Upper lobe of left lung (tissue), 6 donors: ENCODE measurements at regions not wholly inside any gene's neighbourhood (a gene's known extent, or its start where the extent isn't known, plus 50 kb on each side); places are given as distances from the start of the nearest gene placed in this dataset.

Experiments
- ATAC-seq, 2 donors: fragments of 200-7000 bp; cut with Tn5 transposase; one replicate each; pipeline ENCODE4 v1.9.1; 2022; ENCODE audit warnings: mild to moderate bottlenecking in 2 of 2, moderate library complexity in 2 of 2; ENCODE audit not compliant: low FRiP score in 2 of 2
- DNase-seq, 2 donors: peaks; one replicate each; pipeline ENCODE4 v3.0.0-alpha.2; 2019 to 2020
- H3K27ac ChIP-seq, 4 donors: fragments of 200-600 bp; sonication (generic); one replicate each; pipeline ENCODE4 v1.5.1; 2016 to 2019
- H3K27me3 ChIP-seq, 4 donors: fragments of 200-600 bp; sonication (generic); one replicate each; pipeline ENCODE4 v1.5.1; 2017 to 2019
- H3K36me3 ChIP-seq, 4 donors: fragments of 200-600 bp; sonication (generic); one replicate each; pipeline ENCODE4 v1.5.1; 2016 to 2019
- H3K4me1 ChIP-seq, 4 donors: fragments of 200-600 bp; sonication (generic); one replicate each; pipeline ENCODE4 v1.5.1; 2018 to 2019
- H3K4me3 ChIP-seq, 4 donors: fragments of 200-600 bp; sonication (generic); one replicate each; pipeline ENCODE4 v1.5.1; 2017 to 2019; ENCODE audit warnings: mild to moderate bottlenecking in 2 of 4, moderate library complexity in 1 of 4
- H3K9me3 ChIP-seq, 4 donors: fragments of 200-600 bp; sonication (generic); one replicate each; pipeline ENCODE4 v1.5.1; 2018 to 2019
- CTCF ChIP-seq, 6 experiments: fragments of 450-650 bp in 4 of 6; fragments of 200-600 bp in 2 of 6; sonication (generic) in 2 of 6; IDR thresholded peaks; one replicate each; pipeline ENCODE4 v1.5.1; 2016 to 2019; ENCODE audit warnings: antibody characterized with exemption in 6 of 6
- EP300 ChIP-seq, 4 donors: sonication (generic); formaldehyde crosslinking; IDR thresholded peaks; one replicate each; pipeline ENCODE4 v1.5.1; 2017; ENCODE audit warnings: antibody characterized with exemption in 4 of 4, control low read depth in 2 of 4
- POLR2A ChIP-seq, 4 donors: fragments of 450-650 bp; IDR thresholded peaks; one replicate each; pipeline ENCODE4 v1.5.1; 2016 to 2017; ENCODE audit warnings: antibody characterized with exemption in 4 of 4, mild to moderate bottlenecking in 2 of 4
- POLR2AphosphoS5 ChIP-seq, 2 donors: sonication (generic); formaldehyde crosslinking; IDR thresholded peaks; one replicate each; pipeline ENCODE4 v1.5.1; 2017; ENCODE audit warnings: antibody characterized with exemption in 2 of 2
- WGBS, 2 donors: methylation state at CpG; one replicate each; pipeline ENCODE4 v1.1.5; 2017 to 2018; 5-methylcytosine and 5-hydroxymethylcytosine counted together
- donor health status: DM: no; HTN: no; CAD: no; lungs with moderate emphysema.
- donor health status: DM: no; HTN: yes; CAD: no; lungs with severe emphysema.

- Histone ChIP-seq H3K4me3 (no peak overlapping the region), H3K27ac (no peak overlapping the region), H3K27me3 (no peaks in the 10 kb centered on the region), H3K36me3 (no peaks in the 10 kb centered on the region), H3K9me3 (peaks cover 0 to 4% (median under 1%) of the 10 kb centered on the region in 4 donors), H3K4me1 (no peaks in the 10 kb centered on the region)
- WGBS, 2 donors: 92 to 93% methylated on average over 4 to 10 of the region's 11 CpGs
- ATAC-seq: peak in 1 of 2 donors; percentile 17
- peak in 1 of 2 donors; percentile 65 for DNase-seq
- TF ChIP-seq POLR2AphosphoS5 (IDR thresholded peaks at IDR 0.05) (no peak), EP300 (IDR thresholded peaks at IDR 0.05) (no peak), CTCF (IDR thresholded peaks at IDR 0.05) (no peak), POLR2A (IDR thresholded peaks at IDR 0.05) (no peak)
Measured at GRCh38 chr10:129075927-129076326, 391.1 kb upstream of the MGMT start.

- H3K27me3 ChIP-seq: no peaks in the 10 kb centered on the region
- H3K4me3 ChIP-seq: no peak overlapping the region
- ATAC-seq (no peak), DNase-seq (no peak)
- TF ChIP-seq CTCF (IDR thresholded peaks at IDR 0.05): no peak
- TF ChIP-seq POLR2A (IDR thresholded peaks at IDR 0.05): no peak
- no peak for TF ChIP-seq POLR2AphosphoS5 (IDR thresholded peaks at IDR 0.05)
- no peak for TF ChIP-seq EP300 (IDR thresholded peaks at IDR 0.05)
- H3K36me3 ChIP-seq: no peaks in the 10 kb centered on the region
- H3K9me3 ChIP-seq: peaks cover 0 to 5% (median 2%) of the 10 kb centered on the region in 4 donors
- H3K4me1 ChIP-seq: no peaks in the 10 kb centered on the region
- no peak overlapping the region for H3K27ac ChIP-seq
- 67 to 74% methylated on average over 3 of the region's 3 CpGs for WGBS, 2 donors
Measured at GRCh38 chr10:129078346-129078745, 388.7 kb upstream of the MGMT start.

- WGBS, 2 donors: 85 to 87% methylated on average over 7 of the region's 7 CpGs
- Histone ChIP-seq H3K4me3 (no peak overlapping the region), H3K4me1 (no peaks in the 10 kb centered on the region), H3K36me3 (no peaks in the 10 kb centered on the region), H3K27me3 (no peaks in the 10 kb centered on the region), H3K9me3 (peaks cover 0 to 5% (median 2%) of the 10 kb centered on the region in 4 donors), H3K27ac (no peak overlapping the region)
- ATAC-seq (no peak), DNase-seq (no peak)
- no peak for TF ChIP-seq CTCF (IDR thresholded peaks at IDR 0.05)
- TF ChIP-seq EP300 (IDR thresholded peaks at IDR 0.05): no peak
Measured at GRCh38 chr10:129078746-129079145, 388.3 kb upstream of the MGMT start.

GRCh38 chr10:129079705-129080104 lies 387.3 kb upstream of the MGMT start:
- TF ChIP-seq CTCF (IDR thresholded peaks at IDR 0.05) (no peak), POLR2AphosphoS5 (IDR thresholded peaks at IDR 0.05) (no peak), POLR2A (IDR thresholded peaks at IDR 0.05) (no peak), EP300 (IDR thresholded peaks at IDR 0.05) (no peak)
- peaks cover 0 to 7% (median 2%) of the 10 kb centered on the region in 4 donors for H3K9me3 ChIP-seq
- H3K27ac ChIP-seq: no peak overlapping the region
- H3K27me3 ChIP-seq: no peaks in the 10 kb centered on the region
- H3K4me1 ChIP-seq: no peaks in the 10 kb centered on the region
- ATAC-seq: peak in 1 of 2 donors; percentile 36
- 67 to 76% methylated on average over 3 of the region's 3 CpGs for WGBS, 2 donors
- H3K4me3 ChIP-seq: no peak overlapping the region
- H3K36me3 ChIP-seq: no peaks in the 10 kb centered on the region
- DNase-seq: no peak

- H3K4me3 ChIP-seq: no peak overlapping the region
- no peaks in the 10 kb centered on the region for H3K27me3 ChIP-seq
- ATAC-seq (no peak), DNase-seq (no peak)
- WGBS, 2 donors: 77 to 94% methylated on average over 1 of the region's 1 CpG
- H3K27ac ChIP-seq: no peak overlapping the region
- no peaks in the 10 kb centered on the region for H3K36me3 ChIP-seq
- H3K4me1 ChIP-seq: no peaks in the 10 kb centered on the region
- H3K9me3 ChIP-seq: peaks cover 0 to 10% (median 2%) of the 10 kb centered on the region in 4 donors
- TF ChIP-seq EP300 (IDR thresholded peaks at IDR 0.05) (no peak), POLR2AphosphoS5 (IDR thresholded peaks at IDR 0.05) (no peak), POLR2A (IDR thresholded peaks at IDR 0.05) (no peak), CTCF (IDR thresholded peaks at IDR 0.05) (no peak)
Measured at GRCh38 chr10:129085811-129086210, 381.2 kb upstream of the MGMT start.
